MCF 10A (cell line): ENCODE measurements at regions not wholly inside any gene's neighbourhood (a gene's known extent, or its start where the extent isn't known, plus 50 kb on each side); places are given as distances from the start of the nearest gene placed in this dataset.

Source experiments
- BruUV-seq: library from RNA; stranded (reverse); fragments of 400-500 nt; replicated peaks from 2 replicates; lab custom pipeline; 2021; lab: Mats Ljungman, UMichigan
- CTCF ChIA-PET: fragments of 300-600 bp; sonication (Branson Sonifier 250); formaldehyde crosslinking; extraction: SDS; loops from one replicate; lab custom pipeline; 2021; ENCODE audit warnings: antibody characterized with exemption, inconsistent platforms; lab: Yijun Ruan, JAX
- POLR2A ChIA-PET: fragments of 300-600, 350-650 bp; sonication (Branson Sonifier 250); formaldehyde crosslinking; extraction: SDS; loops from one replicate; lab custom pipeline; 2020; ENCODE audit warnings: antibody characterized with exemption, inconsistent platforms; lab: Yijun Ruan, JAX
- DNase-seq: peaks from one replicate; pipeline ENCODE4 v3.0.0-alpha.2; 2018; ENCODE audit not compliant: unreplicated experiment
- H3K27ac Mint-ChIP-seq: one replicate; pipeline ENCODE4 v1.8.0; 2022; ENCODE audit warnings: mild to moderate bottlenecking, low read depth, mixed read lengths; ENCODE audit not compliant: unreplicated experiment
- H3K27me3 Mint-ChIP-seq: one replicate; pipeline ENCODE4 v1.8.0; 2022; ENCODE audit warnings: mixed read lengths; ENCODE audit not compliant: insufficient read depth, unreplicated experiment
- H3K36me3 Mint-ChIP-seq: one replicate; pipeline ENCODE4 v1.8.0; 2022; ENCODE audit warnings: mild to moderate bottlenecking, moderate library complexity, mixed read lengths; ENCODE audit not compliant: insufficient read depth, unreplicated experiment
- H3K4me1 Mint-ChIP-seq: one replicate; pipeline ENCODE4 v1.8.0; 2022; ENCODE audit warnings: mixed read lengths; ENCODE audit not compliant: insufficient read depth, unreplicated experiment
- H3K4me3 Mint-ChIP-seq: one replicate; pipeline ENCODE4 v1.8.0; 2022; ENCODE audit warnings: mild to moderate bottlenecking, moderate library complexity, mixed read lengths; ENCODE audit not compliant: unreplicated experiment
- H3K9me3 Mint-ChIP-seq: one replicate; pipeline ENCODE4 v1.8.0; 2022; ENCODE audit warnings: mixed read lengths; ENCODE audit not compliant: unreplicated experiment
- intact Hi-C: fragments of 100-400 bp; cut with micrococcal nuclease; formaldehyde crosslinking; loops from 2 replicates; pipeline ENCODE4 v1.14.1; 2022
- TF ChIP-seq, protein P1 (sequence below): fragments of 200-600 bp; IDR thresholded peaks from one replicate; pipeline ENCODE4 v1.8.0; 2022; ENCODE audit warnings: antibody characterized with exemption, mild to moderate bottlenecking; ENCODE audit not compliant: unreplicated experiment

DNA sequence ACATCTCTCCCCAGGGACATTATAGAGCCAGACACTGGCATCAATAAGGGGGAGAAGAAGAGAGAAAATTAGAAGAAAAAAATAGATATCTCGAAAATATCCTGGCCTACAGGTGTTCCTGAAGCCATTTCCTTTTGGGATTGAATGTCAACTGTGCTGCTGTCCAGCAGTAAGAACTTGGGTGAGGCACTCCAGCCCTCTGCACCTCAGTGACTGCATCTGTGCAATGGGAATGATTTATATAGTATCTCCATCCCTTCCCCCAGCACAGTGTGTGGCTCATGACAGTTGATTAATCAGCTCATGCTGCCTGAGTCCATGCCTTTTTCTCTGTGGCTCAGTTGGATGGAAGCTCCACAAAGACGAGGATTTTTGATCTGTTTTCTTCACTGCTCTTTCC lies 74.1 kb upstream of the TINAGL1 start:
- ChIA-PET POLR2A (no interaction called here), CTCF (no interaction called here)
- H3K36me3 Mint-ChIP-seq, result no peaks in the 10 kb centered on the region
- no peaks in the 10 kb centered on the region for H3K9me3 Mint-ChIP-seq
- peaks cover 9% of the 10 kb centered on the region for H3K27me3 Mint-ChIP-seq
- intact Hi-C loops, result no loop called here
- H3K27ac Mint-ChIP-seq, result no peak overlapping the region
- DNase-seq, result no peak
- H3K4me3 Mint-ChIP-seq, result no peak overlapping the region
- no TSS peak for BruUV-seq
- H3K4me1 Mint-ChIP-seq, result peaks cover 9% of the 10 kb centered on the region
- TF ChIP-seq, protein P1, sequence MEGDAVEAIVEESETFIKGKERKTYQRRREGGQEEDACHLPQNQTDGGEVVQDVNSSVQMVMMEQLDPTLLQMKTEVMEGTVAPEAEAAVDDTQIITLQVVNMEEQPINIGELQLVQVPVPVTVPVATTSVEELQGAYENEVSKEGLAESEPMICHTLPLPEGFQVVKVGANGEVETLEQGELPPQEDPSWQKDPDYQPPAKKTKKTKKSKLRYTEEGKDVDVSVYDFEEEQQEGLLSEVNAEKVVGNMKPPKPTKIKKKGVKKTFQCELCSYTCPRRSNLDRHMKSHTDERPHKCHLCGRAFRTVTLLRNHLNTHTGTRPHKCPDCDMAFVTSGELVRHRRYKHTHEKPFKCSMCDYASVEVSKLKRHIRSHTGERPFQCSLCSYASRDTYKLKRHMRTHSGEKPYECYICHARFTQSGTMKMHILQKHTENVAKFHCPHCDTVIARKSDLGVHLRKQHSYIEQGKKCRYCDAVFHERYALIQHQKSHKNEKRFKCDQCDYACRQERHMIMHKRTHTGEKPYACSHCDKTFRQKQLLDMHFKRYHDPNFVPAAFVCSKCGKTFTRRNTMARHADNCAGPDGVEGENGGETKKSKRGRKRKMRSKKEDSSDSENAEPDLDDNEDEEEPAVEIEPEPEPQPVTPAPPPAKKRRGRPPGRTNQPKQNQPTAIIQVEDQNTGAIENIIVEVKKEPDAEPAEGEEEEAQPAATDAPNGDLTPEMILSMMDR, result no peak

DNA sequence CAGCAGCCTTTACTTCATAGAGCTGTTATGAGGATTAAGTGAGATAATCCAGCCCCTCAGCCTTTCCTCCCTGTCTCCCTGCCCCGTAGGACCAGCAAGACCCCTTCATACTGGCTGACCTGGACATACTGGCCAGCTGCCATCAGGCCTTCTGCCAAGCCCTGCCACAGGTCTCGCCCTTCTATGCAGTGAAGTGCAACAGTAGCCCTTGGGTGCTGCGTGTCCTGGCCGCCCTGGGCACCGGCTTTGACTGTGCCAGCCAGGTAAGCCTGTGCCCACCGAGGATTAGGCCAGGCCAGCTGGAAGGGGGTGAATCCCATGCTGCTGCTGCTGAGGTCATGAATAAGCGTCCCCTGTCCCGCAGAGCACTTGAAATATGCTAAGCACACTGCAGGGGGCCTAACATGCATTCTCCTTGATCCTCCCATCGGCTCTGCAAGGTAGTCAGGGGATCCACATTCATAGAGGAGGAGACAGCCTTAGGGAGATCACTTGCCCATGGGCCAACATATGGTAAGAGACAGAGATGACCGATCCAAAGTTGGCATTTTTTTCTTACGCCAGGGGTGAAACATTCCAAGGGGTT lies 73.3 kb upstream of the TINAGL1 start:
- H3K4me1 Mint-ChIP-seq, result peaks cover 9% of the 10 kb centered on the region
- H3K4me3 Mint-ChIP-seq, result no peak overlapping the region
- no peak for DNase-seq
- intact Hi-C loops, result no loop called here
- ChIA-PET POLR2A (no interaction called here), CTCF (no interaction called here)
- no TSS peak for BruUV-seq
- H3K27me3 Mint-ChIP-seq, result peaks cover 9% of the 10 kb centered on the region
- no peak overlapping the region for H3K27ac Mint-ChIP-seq
- no peaks in the 10 kb centered on the region for H3K36me3 Mint-ChIP-seq
- TF ChIP-seq, protein P1, result no peak
- no peaks in the 10 kb centered on the region for H3K9me3 Mint-ChIP-seq

DNA sequence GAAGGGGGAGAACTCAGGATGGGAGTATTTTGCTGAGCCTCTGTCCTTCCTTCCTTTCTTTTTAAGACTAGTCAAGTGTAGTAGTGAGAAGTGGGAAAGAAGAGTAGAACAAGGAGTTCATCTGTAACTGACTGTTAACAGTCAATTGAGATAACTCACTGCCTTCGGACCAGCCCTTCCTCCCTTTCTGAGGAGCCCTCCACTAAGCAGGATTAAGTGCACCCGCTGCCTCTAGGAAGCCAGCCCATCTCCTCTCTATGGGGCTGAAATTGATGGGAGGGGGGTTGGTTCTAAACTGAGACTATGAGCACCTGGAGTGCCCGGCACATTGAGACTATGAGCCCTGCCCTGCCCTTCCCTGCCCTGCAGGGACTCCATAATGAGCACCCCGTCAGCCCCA lies 72.7 kb upstream of the TINAGL1 start:
- Mint-ChIP-seq H3K27ac (no peak overlapping the region), H3K9me3 (no peaks in the 10 kb centered on the region), H3K4me3 (no peak overlapping the region), H3K27me3 (peaks cover 9% of the 10 kb centered on the region), H3K4me1 (peaks cover 9% of the 10 kb centered on the region), H3K36me3 (no peaks in the 10 kb centered on the region)
- TF ChIP-seq, protein P1, result no peak
- POLR2A ChIA-PET, result no interaction called here
- BruUV-seq, result no TSS peak
- DNase-seq, result no peak
- CTCF ChIA-PET, result interaction anchor here (0.6 kb wide), 1 partner anchor 347 kb away, joined by 3 read pairs; no protein-coding TSS in a partner anchor
- intact Hi-C loops, result no loop called here

DNA sequence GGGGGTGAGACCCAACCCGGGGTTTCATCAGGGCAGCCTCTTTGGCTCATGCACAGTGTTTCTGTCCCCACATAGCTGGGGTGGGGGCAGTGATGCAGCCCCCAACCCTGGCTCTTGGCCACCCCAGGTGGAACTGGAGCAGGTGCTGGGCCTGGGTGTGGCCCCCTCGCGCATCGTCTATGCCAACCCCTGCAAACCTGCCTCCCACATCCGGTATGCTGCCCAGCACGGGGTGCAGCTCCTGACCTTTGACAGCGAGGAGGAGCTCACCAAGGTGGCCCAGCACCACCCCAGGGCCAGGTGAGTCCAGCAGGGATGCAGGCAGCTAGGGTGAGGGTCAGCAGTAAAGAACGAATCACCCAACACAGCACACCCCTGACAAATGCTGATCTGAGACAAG lies 72.3 kb upstream of the TINAGL1 start:
- no peaks in the 10 kb centered on the region for H3K9me3 Mint-ChIP-seq
- peaks cover 9% of the 10 kb centered on the region for H3K27me3 Mint-ChIP-seq
- BruUV-seq, result no TSS peak
- intact Hi-C loops, result no loop called here
- DNase-seq, result no peak
- no peak overlapping the region for H3K27ac Mint-ChIP-seq
- H3K4me1 Mint-ChIP-seq, result peaks cover 9% of the 10 kb centered on the region
- no peak overlapping the region for H3K4me3 Mint-ChIP-seq
- H3K36me3 Mint-ChIP-seq, result no peaks in the 10 kb centered on the region
- POLR2A ChIA-PET, result no interaction called here
- CTCF ChIA-PET, result interaction anchor here (0.6 kb wide), 1 partner anchor 348 kb away, joined by 3 read pairs; no protein-coding TSS in a partner anchor
- TF ChIP-seq, protein P1, result no peak
